A673 (cell line): ENCODE measurements at regions not wholly inside any gene's neighbourhood (a gene's known extent, or its start where the extent isn't known, plus 50 kb on each side); places are given as distances from the start of the nearest gene placed in this dataset.

Experiments used
- EZH2 ChIP-seq: fragments of 200-600 bp; sonication (generic); IDR thresholded peaks from 2 replicates; pipeline ENCODE4 v1.6.1; 2017; ENCODE audit warnings: borderline replicate concordance, low read depth, mild to moderate bottlenecking, mixed read lengths, antibody characterized with exemption, low read length; ENCODE audit not compliant: poor library complexity, severe bottlenecking
- TF ChIP-seq, protein P1 (sequence below): fragments of 300-800, 200-600 bp; sonication (generic); conservative IDR thresholded peaks from 2 replicates; pipeline ENCODE4 v1.5.1; 2017; ENCODE audit warnings: low read depth, mild to moderate bottlenecking, antibody characterized with exemption, low read length, moderate library complexity, mixed read lengths

DNA sequence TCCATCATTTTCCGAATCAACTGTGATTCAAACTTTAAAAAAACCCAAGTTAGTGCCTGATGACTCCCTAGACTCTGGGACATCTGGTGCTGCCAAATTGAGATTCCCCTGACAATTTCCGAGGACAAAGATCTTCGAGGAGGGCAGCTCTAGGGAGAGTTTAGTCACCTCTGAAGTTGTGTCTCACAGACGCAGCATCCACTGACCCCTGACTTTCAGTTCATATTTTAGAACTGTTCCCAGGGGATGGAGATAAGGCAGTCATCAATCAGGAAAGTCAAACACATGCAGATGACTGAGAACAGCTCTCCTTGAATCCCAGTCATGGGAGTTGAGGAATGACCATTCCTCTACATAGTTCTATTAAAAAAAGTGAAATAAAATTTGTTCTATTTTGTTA lies 643.9 kb downstream of the TRIML1 start:
- no peak for TF ChIP-seq EZH2
- TF ChIP-seq, protein P1, sequence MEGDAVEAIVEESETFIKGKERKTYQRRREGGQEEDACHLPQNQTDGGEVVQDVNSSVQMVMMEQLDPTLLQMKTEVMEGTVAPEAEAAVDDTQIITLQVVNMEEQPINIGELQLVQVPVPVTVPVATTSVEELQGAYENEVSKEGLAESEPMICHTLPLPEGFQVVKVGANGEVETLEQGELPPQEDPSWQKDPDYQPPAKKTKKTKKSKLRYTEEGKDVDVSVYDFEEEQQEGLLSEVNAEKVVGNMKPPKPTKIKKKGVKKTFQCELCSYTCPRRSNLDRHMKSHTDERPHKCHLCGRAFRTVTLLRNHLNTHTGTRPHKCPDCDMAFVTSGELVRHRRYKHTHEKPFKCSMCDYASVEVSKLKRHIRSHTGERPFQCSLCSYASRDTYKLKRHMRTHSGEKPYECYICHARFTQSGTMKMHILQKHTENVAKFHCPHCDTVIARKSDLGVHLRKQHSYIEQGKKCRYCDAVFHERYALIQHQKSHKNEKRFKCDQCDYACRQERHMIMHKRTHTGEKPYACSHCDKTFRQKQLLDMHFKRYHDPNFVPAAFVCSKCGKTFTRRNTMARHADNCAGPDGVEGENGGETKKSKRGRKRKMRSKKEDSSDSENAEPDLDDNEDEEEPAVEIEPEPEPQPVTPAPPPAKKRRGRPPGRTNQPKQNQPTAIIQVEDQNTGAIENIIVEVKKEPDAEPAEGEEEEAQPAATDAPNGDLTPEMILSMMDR, result no peak
